ENCODE measurements at regions not wholly inside any gene's neighbourhood (a gene's known extent, or its start where the extent isn't known, plus 50 kb on each side); places are given as distances from the start of the nearest gene placed in this dataset.

DNA sequence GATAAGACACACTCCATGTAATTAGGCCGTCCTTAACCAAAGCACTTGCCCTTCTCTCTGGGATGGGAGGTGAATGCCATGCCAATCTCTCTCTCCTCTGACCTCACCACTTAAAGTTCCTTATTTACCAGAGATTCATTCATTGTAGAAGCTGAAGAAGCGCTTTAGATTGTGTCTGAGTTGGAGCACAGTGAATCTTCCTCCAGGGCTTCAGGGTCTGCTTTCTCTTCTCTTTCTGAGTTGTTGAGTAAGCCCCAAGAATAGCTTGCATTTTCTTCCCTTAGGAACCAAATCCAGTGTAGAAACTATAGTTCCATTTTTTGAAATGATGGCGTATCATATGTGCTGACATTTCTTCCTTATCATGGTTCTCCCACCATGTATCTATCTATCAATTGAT lies 104.5 kb upstream of the MAML3 start:
- TF ChIP-seq GATA3 (IDR thresholded peaks at IDR 0.05; ENCODE audit: low read depth, low read length), result no peak
- TF ChIP-seq GATA2 (IDR thresholded peaks at IDR 0.05; ENCODE audit: low read depth, low read length), result no peak

Measured in SH-SY5Y (cell line).